ENCODE measurements at regions not wholly inside any gene's neighbourhood (a gene's known extent, or its start where the extent isn't known, plus 50 kb on each side); places are given as distances from the start of the nearest gene placed in this dataset.

DNA sequence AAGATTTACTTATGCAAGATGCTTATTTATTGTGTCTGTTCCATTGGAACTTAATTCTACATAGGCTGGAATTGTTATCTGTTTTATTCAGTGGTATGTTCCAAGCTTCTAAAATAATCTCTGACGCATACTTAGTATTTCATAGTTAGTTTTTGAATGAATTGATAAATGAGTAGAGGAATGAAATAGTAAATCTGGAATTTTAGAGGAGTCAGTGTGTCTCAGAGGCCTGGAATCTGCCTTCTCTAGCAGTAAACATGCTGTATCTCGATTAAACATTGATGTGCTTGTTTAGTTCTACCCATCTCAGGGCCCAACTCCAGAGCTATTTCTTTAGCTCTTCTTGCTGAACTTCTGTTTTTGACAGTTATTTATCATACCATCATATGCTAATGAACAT, 154.2 kb upstream of the MAGEC2 start:
- no peak for TF ChIP-seq CTCF (IDR thresholded peaks at IDR 0.05; ENCODE audit: poor library complexity)
- TF ChIP-seq EZH2 (IDR thresholded peaks at IDR 0.05; ENCODE audit: borderline replicate concordance): no peak
